Liver (tissue), 2 donors: ENCODE measurements at regions not wholly inside any gene's neighbourhood (a gene's known extent, or its start where the extent isn't known, plus 50 kb on each side); places are given as distances from the start of the nearest gene placed in this dataset.

Source experiments
- JUND ChIP-seq, 2 donors: IDR thresholded peaks; 2 replicates each; pipeline ENCODE4 v1.6.1; 2016; ENCODE audit warnings: antibody characterized with exemption in 2 of 2
- TF ChIP-seq, protein P1 (sequence below): IDR thresholded peaks from 2 replicates; pipeline ENCODE4 v1.6.1; 2016; ENCODE audit warnings: antibody characterized with exemption
- donor health status: healthy.

DNA sequence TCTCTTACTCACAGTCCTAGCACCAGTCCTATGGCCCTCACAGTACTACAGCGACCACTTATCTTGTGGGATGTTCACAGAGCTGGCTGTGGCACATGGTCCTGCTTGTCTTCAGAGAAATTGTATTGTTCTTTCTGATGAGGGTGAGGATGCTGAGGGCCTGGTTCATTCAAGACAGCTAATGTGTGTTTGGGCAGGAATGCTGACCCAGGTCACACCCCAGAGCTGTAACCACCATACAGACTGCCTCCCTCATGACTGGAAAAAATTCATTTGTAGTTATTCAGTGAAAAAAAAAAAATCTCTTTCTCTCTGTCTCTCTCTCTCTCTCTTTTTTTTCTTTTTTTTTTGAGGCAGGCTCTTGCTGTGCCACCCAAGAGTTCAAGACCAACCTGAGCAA lies 83.5 kb downstream of the KLF6 start:
- TF ChIP-seq, protein P1, sequence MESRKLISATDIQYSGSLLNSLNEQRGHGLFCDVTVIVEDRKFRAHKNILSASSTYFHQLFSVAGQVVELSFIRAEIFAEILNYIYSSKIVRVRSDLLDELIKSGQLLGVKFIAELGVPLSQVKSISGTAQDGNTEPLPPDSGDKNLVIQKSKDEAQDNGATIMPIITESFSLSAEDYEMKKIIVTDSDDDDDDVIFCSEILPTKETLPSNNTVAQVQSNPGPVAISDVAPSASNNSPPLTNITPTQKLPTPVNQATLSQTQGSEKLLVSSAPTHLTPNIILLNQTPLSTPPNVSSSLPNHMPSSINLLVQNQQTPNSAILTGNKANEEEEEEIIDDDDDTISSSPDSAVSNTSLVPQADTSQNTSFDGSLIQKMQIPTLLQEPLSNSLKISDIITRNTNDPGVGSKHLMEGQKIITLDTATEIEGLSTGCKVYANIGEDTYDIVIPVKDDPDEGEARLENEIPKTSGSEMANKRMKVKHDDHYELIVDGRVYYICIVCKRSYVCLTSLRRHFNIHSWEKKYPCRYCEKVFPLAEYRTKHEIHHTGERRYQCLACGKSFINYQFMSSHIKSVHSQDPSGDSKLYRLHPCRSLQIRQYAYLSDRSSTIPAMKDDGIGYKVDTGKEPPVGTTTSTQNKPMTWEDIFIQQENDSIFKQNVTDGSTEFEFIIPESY: no peak
- no peak for TF ChIP-seq JUND (IDR thresholded peaks at IDR 0.05)
